ENCODE measurements at regions not wholly inside any gene's neighbourhood (a gene's known extent, or its start where the extent isn't known, plus 50 kb on each side); places are given as distances from the start of the nearest gene placed in this dataset.

DNA sequence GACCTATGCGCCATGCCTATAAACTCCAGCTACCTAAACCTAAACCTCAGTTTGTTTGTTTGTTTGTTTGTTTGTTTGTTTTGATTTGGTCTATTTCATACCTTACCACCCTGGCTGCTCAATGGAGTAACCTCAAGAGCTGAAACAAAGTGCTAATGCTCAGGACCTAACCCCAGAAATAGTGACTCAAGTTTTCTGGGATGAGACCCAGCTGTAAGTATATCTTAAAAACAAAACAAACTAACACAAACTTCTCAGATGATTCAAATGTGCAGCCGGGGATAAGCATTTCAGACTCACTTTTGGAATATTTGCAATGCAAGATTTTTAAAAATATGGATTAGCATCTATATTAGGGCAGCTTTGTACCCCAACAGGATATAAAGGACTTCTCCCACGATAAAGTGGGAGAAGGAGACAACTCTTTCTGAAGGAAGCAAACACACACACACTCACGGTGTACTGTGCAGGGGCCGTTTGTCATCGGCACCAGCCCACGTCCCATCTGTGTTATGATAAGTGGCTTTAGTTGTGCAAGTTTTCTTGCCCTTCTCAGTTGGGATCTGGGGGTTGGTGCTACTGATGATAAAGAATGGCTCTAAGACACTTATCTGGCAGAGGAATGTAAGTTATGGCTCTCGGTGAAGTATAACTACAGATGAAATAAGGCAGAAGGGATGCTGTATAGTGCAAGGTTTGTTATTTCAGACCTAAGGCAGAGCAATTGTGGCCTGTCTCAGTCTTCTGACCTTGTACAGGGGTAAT, 516.7 kb upstream of the TMEM132C start:
- in situ Hi-C loops (cut with HindIII; ENCODE audit: low sequenced_read_pairs): no loop called here
- DNase-seq (ENCODE audit: low spot score): no peak

DNA sequence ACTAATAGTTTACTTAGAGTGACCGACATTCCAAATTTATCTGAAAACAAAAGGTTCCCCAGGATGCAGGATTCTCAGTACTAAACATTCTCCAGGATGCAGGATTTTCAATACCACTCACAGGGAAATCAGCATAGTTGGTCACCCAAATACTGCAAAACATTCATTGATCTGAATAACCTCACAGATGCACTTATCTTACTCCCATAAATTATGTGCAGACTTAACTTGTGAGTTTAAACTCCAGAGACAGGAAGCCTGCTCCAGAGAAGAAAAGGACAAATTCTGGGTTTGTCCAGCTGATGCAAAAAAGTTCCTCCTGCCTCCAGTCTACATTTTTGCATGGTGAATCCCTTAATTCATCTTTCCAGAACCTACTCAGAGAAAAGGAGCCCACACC, 514.2 kb upstream of the TMEM132C start:
- DNase-seq (ENCODE audit: low spot score): no peak
- in situ Hi-C loops (cut with HindIII; ENCODE audit: low sequenced_read_pairs): no loop called here

DNA sequence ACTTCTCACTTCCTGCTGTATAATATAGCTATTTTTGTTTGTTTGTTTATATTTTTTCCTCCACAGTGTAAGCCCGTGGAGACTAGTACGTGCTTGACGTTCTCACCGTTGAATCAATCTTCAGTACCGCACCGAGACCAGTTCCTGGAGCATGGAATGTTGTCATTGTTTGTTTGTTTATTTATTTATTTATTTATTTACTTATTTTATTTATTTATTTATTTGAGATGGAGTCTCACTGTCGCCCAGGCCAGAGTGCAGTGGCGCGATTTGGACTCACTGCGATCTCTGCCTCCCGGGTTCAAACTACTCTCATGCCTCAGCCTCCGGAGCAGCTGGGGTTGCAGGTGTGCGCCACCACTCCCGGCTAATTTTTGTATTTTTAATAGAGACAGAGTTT, 506.6 kb upstream of the TMEM132C start:
- DNase-seq (ENCODE audit: low spot score): no peak
- in situ Hi-C loops (cut with HindIII; ENCODE audit: low sequenced_read_pairs): no loop called here

DNA sequence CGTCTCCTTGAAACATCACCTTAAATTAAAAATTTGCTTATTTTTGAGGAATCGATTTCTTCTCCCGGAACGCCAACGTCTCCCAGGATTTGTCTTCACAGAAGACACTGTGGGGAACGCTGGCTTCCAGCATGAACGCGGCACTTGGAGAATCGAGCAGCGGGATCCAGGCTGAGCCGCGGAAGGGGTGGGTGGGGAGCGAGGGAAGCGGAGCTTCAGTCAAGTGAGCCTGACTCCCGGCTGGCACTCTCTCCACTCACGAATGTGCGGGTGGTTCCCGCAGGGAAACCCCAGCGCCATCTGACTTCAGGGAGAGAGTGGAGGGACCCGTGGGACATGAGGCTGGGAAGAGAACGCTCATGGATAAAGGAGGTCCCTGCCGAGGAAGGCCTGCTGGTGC, 506.0 kb upstream of the TMEM132C start:
- DNase-seq (ENCODE audit: low spot score): no peak
- in situ Hi-C loops (cut with HindIII; ENCODE audit: low sequenced_read_pairs): no loop called here

DNA sequence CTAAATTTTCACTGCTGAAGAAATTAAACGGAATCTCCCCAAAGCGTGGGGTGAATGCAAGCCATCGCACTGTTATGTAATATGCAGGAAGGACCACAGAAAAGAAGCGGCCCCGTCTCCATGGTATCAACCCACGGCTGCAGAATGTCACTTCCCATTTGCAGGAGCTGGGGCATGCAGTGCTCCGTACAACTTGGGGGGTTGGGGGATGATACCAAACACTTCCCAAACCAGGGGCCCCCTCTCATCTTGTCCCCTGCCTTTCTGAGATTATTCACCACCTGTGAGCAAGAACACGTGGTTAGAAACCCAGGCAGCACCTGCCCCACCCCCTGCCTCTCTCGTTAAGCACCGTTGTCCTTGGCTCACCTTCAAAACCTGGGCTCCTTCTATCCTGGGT, 505.1 kb upstream of the TMEM132C start:
- in situ Hi-C loops (cut with HindIII; ENCODE audit: low sequenced_read_pairs): no loop called here
- peak; percentile 85 for DNase-seq (ENCODE audit: low spot score)

DNA sequence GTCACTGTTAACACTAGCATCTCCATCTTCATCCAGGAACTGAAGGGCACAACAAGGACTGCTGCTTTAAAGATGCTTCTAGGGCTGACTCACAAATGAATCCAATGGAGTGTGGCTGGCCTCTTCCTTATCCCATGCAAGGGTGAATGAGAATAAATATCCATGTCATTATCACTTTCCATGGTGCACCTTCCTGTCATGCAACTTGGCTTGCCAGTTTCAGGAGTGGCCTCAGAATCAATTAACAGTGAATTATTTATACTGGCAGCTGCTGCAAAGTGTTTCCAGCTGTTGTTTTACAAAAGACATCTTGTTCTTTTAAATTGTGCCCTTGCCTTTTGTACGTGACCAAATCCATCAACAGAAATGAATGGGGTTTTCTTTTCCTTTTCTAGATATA, 499.3 kb upstream of the TMEM132C start:
- no peak for DNase-seq (ENCODE audit: low spot score)
- in situ Hi-C loops (cut with HindIII; ENCODE audit: low sequenced_read_pairs): no loop called here

GRCh38 chr12:127770118-127770517, 496.9 kb upstream of the TMEM132C start:
- DNase-seq (ENCODE audit: low spot score): peak; percentile 71
- in situ Hi-C loops (cut with HindIII; ENCODE audit: low sequenced_read_pairs): no loop called here

- no peak for DNase-seq (ENCODE audit: low spot score)
- in situ Hi-C loops (cut with HindIII; ENCODE audit: low sequenced_read_pairs): no loop called here
These were observed 495.4 kb upstream of the TMEM132C start for GRCh38 chr12:127771546-127771945.

GRCh38 chr12:127773520-127773919, 493.4 kb upstream of the TMEM132C start:
- peak; percentile 97 for DNase-seq (ENCODE audit: low spot score)
- in situ Hi-C loops (cut with HindIII; ENCODE audit: low sequenced_read_pairs): no loop called here

DNA sequence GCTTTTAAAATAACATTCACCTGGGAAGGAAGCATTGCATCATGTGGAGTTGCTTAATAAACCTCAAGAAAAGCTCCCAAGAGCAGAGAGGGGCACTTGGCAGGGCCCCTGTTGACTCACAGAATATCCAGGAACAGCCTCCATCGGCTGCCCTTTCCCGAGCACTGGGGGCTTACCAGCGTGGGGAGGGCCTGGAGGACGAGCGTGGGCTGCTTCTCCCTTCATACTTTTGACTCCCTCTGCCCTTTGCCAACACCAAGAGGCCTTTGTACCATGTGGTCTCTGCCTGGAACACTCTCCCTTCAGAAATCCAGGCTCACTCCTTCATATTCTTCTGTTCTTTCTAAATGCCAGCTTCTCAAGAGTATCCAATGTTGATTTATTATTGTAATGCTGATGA, 492.1 kb upstream of the TMEM132C start:
- in situ Hi-C loops (cut with HindIII; ENCODE audit: low sequenced_read_pairs): no loop called here
- peak; percentile 62 for DNase-seq (ENCODE audit: low spot score)

GRCh38 chr12:127779301-127780045, 487.5 kb upstream of the TMEM132C start:
- in situ Hi-C loops (cut with HindIII; ENCODE audit: low sequenced_read_pairs): no loop called here
- no peak for DNase-seq (ENCODE audit: low spot score)

GRCh38 chr12:127780881-127781280, 486.1 kb upstream of the TMEM132C start:
- DNase-seq (ENCODE audit: low spot score): no peak
- in situ Hi-C loops (cut with HindIII; ENCODE audit: low sequenced_read_pairs): no loop called here

DNA sequence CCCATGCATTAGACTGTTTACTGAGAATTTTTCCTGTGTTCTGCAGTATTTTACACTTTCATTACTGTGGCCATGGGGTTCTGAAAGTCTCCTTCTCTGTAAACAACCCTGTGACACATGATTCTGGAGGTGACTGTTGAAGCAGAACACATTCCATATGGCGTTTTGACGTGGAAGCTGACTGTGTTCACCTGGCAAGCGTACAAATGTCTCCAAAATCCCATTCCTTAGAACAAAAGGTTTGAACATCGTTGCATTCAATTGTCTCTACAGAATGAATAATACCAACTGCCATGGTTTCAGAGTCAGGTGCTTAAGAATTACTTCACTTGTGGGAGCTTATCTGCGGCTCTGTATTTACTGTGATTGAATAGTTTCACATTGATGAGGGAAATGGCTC, 485.6 kb upstream of the TMEM132C start:
- in situ Hi-C loops (cut with HindIII; ENCODE audit: low sequenced_read_pairs): no loop called here
- peak; percentile 94 for DNase-seq (ENCODE audit: low spot score)

GRCh38 chr12:127785540-127785939, 481.4 kb upstream of the TMEM132C start:
- peak; percentile 99 for DNase-seq (ENCODE audit: low spot score)
- in situ Hi-C loops (cut with HindIII; ENCODE audit: low sequenced_read_pairs): no loop called here

- in situ Hi-C loops (cut with HindIII; ENCODE audit: low sequenced_read_pairs): no loop called here
- DNase-seq (ENCODE audit: low spot score): no peak
These were observed 480.9 kb upstream of the TMEM132C start for GRCh38 chr12:127785986-127786590.

DNA sequence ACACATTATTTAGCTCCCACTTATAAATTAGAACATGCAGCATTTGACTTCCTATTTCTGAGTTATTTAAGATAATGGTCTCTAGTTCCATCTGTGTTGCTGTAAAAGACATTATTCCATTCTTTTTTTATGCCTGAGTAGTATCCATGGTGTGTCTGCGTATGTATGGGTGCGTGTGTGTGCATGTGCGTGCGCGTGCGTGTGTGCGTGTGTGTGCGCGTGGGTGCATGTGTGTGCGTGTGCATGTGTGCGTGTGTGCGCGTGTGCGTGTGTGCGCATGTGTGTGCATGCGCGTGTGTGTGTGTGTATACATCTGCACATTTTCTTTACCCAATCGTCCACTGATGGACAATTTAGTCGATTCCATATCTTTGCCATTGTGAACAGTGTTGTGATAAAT, 479.4 kb upstream of the TMEM132C start:
- no peak for DNase-seq (ENCODE audit: low spot score)
- in situ Hi-C loops (cut with HindIII; ENCODE audit: low sequenced_read_pairs): no loop called here

DNA sequence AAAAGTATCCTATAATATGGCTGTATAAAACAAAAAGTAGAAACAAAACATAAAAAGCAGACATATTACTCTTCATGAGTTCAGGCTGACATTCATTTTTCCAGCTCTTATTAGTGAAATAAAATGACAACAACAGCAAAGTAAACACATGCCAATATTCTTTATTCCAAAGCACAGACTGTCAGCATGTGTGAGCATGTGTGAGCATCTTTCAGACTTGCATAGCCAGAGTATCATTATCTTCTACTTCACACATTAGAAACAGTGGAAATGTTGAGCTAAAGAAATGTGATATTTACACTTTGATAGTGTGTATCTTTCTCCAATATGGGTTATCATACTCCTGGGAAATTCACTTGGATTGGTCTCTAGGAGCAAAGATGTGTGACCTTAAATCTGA, 476.6 kb upstream of the TMEM132C start:
- no peak for DNase-seq (ENCODE audit: low spot score)

GRCh38 chr12:127791217-127791616, 475.8 kb upstream of the TMEM132C start:
- no peak for DNase-seq (ENCODE audit: low spot score)
- in situ Hi-C loops (cut with HindIII; ENCODE audit: low sequenced_read_pairs): no loop called here

More for the DNA sequence above, 476.6 kb upstream of the TMEM132C start:
- in situ Hi-C loops (cut with HindIII; ENCODE audit: low sequenced_read_pairs): no loop called here

- DNase-seq (ENCODE audit: low spot score): no peak
- in situ Hi-C loops (cut with HindIII; ENCODE audit: low sequenced_read_pairs): no loop called here
These were observed 469.1 kb upstream of the TMEM132C start for GRCh38 chr12:127797918-127798317.

- in situ Hi-C loops (cut with HindIII; ENCODE audit: low sequenced_read_pairs): no loop called here
- DNase-seq (ENCODE audit: low spot score): peak; percentile 79
These were observed 464.7 kb upstream of the TMEM132C start for GRCh38 chr12:127802271-127802670.

Data from G401 (cell line).